ENCODE measurements at regions not wholly inside any gene's neighbourhood (a gene's known extent, or its start where the extent isn't known, plus 50 kb on each side); places are given as distances from the start of the nearest gene placed in this dataset.

- no peak for TF ChIP-seq CTCF (IDR thresholded peaks at IDR 0.05)
- TF ChIP-seq EP300 (IDR thresholded peaks at IDR 0.05) = no peak
- no peak for TF ChIP-seq POLR2A (IDR thresholded peaks at IDR 0.05)
- no peak for TF ChIP-seq POLR2AphosphoS5 (IDR thresholded peaks at IDR 0.05)
These were observed 361.2 kb upstream of the ERCC4 start for GRCh38 chr16:13558752-13559151.

Measured in upper lobe of left lung (tissue), 4 donors.